SK-N-SH treated with all-trans-retinoic acid at 6 μM for 48 hours (cell line): ENCODE measurements at regions not wholly inside any gene's neighbourhood (a gene's known extent, or its start where the extent isn't known, plus 50 kb on each side); places are given as distances from the start of the nearest gene placed in this dataset.
"Not testable (repeated sequence)": the region's sequence is repeated elsewhere in the genome, so short reads cannot be mapped to it uniquely, and the experiment has no call there.

ENCODE experiments used
- ATAC-seq: fragments of 200-7000 bp; cut with Tn5 transposase; 3 replicates; pipeline ENCODE4 v1.9.1; 2020; ENCODE audit warnings: mild to moderate bottlenecking, moderate library complexity
- ARNTL ChIP-seq: fragments of 450-650 bp; formaldehyde crosslinking; IDR thresholded peaks from 2 replicates; pipeline ENCODE4 v1.5.0; 2020; ENCODE audit warnings: low read depth, mild to moderate bottlenecking, moderate library complexity, borderline replicate concordance
- BACH2 ChIP-seq: fragments of 250-450 bp; sonication (Bioruptor Pico); IDR thresholded peaks from 2 replicates; pipeline ENCODE4 v1.9.0; 2021; ENCODE audit warnings: mild to moderate bottlenecking, borderline replicate concordance
- GLIS3 ChIP-seq: fragments of 250-450 bp; sonication (Bioruptor Pico); IDR thresholded peaks from 2 replicates; pipeline ENCODE4 v1.5.0; 2020; ENCODE audit warnings: mild to moderate bottlenecking, moderate library complexity
- ISL1 ChIP-seq: fragments of 250-450 bp; sonication (Bioruptor Pico); IDR thresholded peaks from 2 replicates; pipeline ENCODE4 v2.1.2; 2022; ENCODE audit warnings: mild to moderate bottlenecking, moderate library complexity
- OSR1 ChIP-seq: fragments of 250-450 bp; sonication (Bioruptor Pico); IDR thresholded peaks from 2 replicates; pipeline ENCODE4 v1.8.0; 2022; ENCODE audit warnings: moderate library complexity, mild to moderate bottlenecking, inconsistent platforms
- PPARA ChIP-seq: fragments of 250-450 bp; sonication (Bioruptor Pico); IDR thresholded peaks from 2 replicates; pipeline ENCODE4 v1.5.0; 2020; ENCODE audit warnings: mild to moderate bottlenecking, borderline replicate concordance
- RARB ChIP-seq: fragments of 250-450 bp; sonication (Bioruptor Pico); IDR thresholded peaks from 2 replicates; pipeline ENCODE4 v1.8.0; 2021; ENCODE audit warnings: mild to moderate bottlenecking, moderate library complexity
- SNAI2 ChIP-seq: fragments of 250-450 bp; sonication (Bioruptor Pico); IDR thresholded peaks from 2 replicates; pipeline ENCODE4 v1.5.0; 2020; ENCODE audit warnings: mild to moderate bottlenecking, moderate library complexity
- TCF4 ChIP-seq: fragments of 250-450 bp; sonication (Bioruptor Pico); IDR thresholded peaks from 2 replicates; pipeline ENCODE4 v1.8.0; 2021; ENCODE audit warnings: mild to moderate bottlenecking, moderate library complexity, borderline replicate concordance
- TOX ChIP-seq: fragments of 250-450 bp; sonication (Bioruptor Pico); IDR thresholded peaks from 2 replicates; pipeline ENCODE4 v1.8.0; 2021; ENCODE audit warnings: mild to moderate bottlenecking, moderate library complexity, borderline replicate concordance
- ZC3H10 ChIP-seq: fragments of 250-450 bp; sonication (Bioruptor Pico); IDR thresholded peaks from 2 replicates; pipeline ENCODE4 v1.5.1; 2021; ENCODE audit warnings: mild to moderate bottlenecking, moderate library complexity
- ZFP3 ChIP-seq: fragments of 250-450 bp; sonication (Bioruptor Pico); IDR thresholded peaks from 2 replicates; pipeline ENCODE4 v1.5.0; 2020; ENCODE audit warnings: mild to moderate bottlenecking, moderate library complexity
- ZNF565 ChIP-seq: fragments of 450-650 bp; formaldehyde crosslinking; conservative IDR thresholded peaks from 2 replicates; pipeline ENCODE4 v1.5.0; 2020; ENCODE audit warnings: low read depth, mild to moderate bottlenecking, moderate library complexity
- ZNF70 ChIP-seq: fragments of 450-650 bp; formaldehyde crosslinking; IDR thresholded peaks from 2 replicates; pipeline ENCODE4 v1.5.0; 2020; ENCODE audit warnings: mild to moderate bottlenecking, moderate library complexity
- ZNF8 ChIP-seq: fragments of 450-650 bp; formaldehyde crosslinking; IDR thresholded peaks from 2 replicates; pipeline ENCODE4 v1.5.0; 2020; ENCODE audit warnings: mild to moderate bottlenecking, moderate library complexity
- TF ChIP-seq, protein P1 (sequence below): fragments of 250-450 bp; sonication (Bioruptor Pico); IDR thresholded peaks from 2 replicates; pipeline ENCODE4 v1.5.0; 2020; ENCODE audit warnings: mild to moderate bottlenecking, moderate library complexity
- TF ChIP-seq, protein P2 (sequence below): fragments of 250-450 bp; sonication (Bioruptor Pico); IDR thresholded peaks from 2 replicates; pipeline ENCODE4 v1.5.1; 2020; ENCODE audit warnings: low read depth, mild to moderate bottlenecking, moderate library complexity
- TF ChIP-seq, protein P3 (sequence below): fragments of 250-450 bp; sonication (Bioruptor Pico); IDR thresholded peaks from 2 replicates; pipeline ENCODE4 v1.8.0; 2020; ENCODE audit warnings: mild to moderate bottlenecking, moderate library complexity, borderline replicate concordance
- TF ChIP-seq, protein P4 (sequence below): fragments of 250-450 bp; sonication (Bioruptor Pico); IDR thresholded peaks from 2 replicates; pipeline ENCODE4 v1.5.1; 2021; ENCODE audit warnings: mild to moderate bottlenecking, moderate library complexity
- TF ChIP-seq, protein P5 (sequence below): fragments of 250-450 bp; sonication (Bioruptor Pico); IDR thresholded peaks from 2 replicates; pipeline ENCODE4 v1.8.0; 2021; ENCODE audit warnings: low read depth, mild to moderate bottlenecking, moderate library complexity, borderline replicate concordance

DNA sequence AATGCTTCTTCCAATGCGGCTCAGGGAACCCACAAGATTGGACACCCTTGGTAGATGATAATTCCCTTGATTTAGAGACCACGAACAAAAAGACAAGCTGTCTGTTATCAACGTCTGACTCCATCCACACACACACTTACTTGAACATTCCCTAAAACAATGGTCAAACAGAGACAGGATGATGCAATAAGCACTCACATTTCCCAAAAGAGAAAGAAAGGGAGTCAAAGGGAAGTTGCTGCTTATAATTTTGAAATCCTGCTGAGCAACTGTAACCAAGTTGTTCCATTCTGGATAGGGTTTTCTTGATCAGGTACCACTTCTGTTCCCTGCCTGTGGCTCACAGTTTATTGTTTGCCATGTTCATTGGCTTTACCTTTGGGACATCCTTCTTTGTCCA is 571.3 kb upstream of the CNTNAP5 start:
- TF ChIP-seq ZC3H10 (no peak), SNAI2 (CRISPR knock-in tag) (no peak), ZNF8 (no peak), ZFP3 (CRISPR knock-in tag) (no peak), TCF4 (CRISPR knock-in tag) (no peak), ZNF70 (no peak), ISL1 (CRISPR knock-in tag) (no peak), BACH2 (CRISPR knock-in tag) (no peak), GLIS3 (CRISPR knock-in tag) (no peak), TOX (CRISPR knock-in tag) (no peak)
- TF ChIP-seq, protein P1, sequence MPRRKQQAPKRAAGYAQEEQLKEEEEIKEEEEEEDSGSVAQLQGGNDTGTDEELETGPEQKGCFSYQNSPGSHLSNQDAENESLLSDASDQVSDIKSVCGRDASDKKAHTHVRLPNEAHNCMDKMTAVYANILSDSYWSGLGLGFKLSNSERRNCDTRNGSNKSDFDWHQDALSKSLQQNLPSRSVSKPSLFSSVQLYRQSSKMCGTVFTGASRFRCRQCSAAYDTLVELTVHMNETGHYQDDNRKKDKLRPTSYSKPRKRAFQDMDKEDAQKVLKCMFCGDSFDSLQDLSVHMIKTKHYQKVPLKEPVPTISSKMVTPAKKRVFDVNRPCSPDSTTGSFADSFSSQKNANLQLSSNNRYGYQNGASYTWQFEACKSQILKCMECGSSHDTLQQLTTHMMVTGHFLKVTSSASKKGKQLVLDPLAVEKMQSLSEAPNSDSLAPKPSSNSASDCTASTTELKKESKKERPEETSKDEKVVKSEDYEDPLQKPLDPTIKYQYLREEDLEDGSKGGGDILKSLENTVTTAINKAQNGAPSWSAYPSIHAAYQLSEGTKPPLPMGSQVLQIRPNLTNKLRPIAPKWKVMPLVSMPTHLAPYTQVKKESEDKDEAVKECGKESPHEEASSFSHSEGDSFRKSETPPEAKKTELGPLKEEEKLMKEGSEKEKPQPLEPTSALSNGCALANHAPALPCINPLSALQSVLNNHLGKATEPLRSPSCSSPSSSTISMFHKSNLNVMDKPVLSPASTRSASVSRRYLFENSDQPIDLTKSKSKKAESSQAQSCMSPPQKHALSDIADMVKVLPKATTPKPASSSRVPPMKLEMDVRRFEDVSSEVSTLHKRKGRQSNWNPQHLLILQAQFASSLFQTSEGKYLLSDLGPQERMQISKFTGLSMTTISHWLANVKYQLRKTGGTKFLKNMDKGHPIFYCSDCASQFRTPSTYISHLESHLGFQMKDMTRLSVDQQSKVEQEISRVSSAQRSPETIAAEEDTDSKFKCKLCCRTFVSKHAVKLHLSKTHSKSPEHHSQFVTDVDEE (CRISPR knock-in tag): no peak
- TF ChIP-seq, protein P2, sequence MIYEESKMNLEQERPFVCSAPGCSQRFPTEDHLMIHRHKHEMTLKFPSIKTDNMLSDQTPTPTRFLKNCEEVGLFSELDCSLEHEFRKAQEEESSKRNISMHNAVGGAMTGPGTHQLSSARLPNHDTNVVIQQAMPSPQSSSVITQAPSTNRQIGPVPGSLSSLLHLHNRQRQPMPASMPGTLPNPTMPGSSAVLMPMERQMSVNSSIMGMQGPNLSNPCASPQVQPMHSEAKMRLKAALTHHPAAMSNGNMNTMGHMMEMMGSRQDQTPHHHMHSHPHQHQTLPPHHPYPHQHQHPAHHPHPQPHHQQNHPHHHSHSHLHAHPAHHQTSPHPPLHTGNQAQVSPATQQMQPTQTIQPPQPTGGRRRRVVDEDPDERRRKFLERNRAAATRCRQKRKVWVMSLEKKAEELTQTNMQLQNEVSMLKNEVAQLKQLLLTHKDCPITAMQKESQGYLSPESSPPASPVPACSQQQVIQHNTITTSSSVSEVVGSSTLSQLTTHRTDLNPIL (CRISPR knock-in tag): no peak
- no peak for ATAC-seq

DNA sequence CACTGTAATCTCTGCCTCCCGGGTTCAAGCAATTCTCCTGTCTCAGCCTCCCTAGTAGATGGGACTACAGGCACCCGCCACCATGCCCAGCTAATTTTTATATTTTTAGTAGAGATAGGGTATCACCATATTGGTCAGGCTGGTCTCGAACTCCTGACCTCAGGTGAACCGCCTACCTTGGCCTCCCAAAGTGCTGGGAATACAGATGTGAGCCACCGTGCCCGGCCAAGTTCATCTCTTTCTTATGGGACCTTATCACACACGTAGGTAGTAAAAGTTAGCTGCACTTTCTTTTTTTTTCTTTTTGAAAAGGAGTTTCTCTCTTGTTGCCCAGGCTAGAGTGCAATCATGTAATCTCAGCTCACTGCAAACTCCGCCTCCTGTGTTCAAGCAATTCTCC is 569.9 kb upstream of the CNTNAP5 start:
- ATAC-seq: not testable (repeated sequence)

DNA sequence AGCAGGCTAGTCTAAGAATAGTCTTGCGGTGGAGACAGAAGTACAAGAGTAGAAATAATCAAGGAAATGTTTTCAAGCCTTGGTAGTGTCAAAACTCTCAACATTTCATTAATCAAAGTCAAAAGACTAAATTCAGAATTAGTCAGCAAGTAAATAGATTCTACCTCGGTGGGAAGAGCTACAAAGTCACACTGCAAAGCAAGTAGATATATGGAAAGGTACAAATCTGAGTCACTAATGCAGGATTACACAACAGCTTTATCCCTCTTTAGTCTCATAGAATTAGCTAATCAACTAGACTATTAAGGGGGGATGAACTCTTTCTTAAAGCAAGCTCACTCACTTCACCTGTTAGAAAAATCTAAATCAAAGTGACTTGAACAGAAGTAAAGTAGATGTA is 568.7 kb upstream of the CNTNAP5 start:
- TF ChIP-seq ARNTL (CRISPR knock-in tag) (no peak), ZNF70 (no peak), ZNF8 (no peak), ISL1 (CRISPR knock-in tag) (no peak), TCF4 (CRISPR knock-in tag) (no peak), OSR1 (CRISPR knock-in tag) (no peak), PPARA (CRISPR knock-in tag) (no peak), GLIS3 (CRISPR knock-in tag) (no peak), BACH2 (CRISPR knock-in tag) (no peak), ZNF565 (CRISPR knock-in tag) (no peak), RARB (no peak)
- TF ChIP-seq, protein P2 (CRISPR knock-in tag): no peak
- TF ChIP-seq, protein P3, sequence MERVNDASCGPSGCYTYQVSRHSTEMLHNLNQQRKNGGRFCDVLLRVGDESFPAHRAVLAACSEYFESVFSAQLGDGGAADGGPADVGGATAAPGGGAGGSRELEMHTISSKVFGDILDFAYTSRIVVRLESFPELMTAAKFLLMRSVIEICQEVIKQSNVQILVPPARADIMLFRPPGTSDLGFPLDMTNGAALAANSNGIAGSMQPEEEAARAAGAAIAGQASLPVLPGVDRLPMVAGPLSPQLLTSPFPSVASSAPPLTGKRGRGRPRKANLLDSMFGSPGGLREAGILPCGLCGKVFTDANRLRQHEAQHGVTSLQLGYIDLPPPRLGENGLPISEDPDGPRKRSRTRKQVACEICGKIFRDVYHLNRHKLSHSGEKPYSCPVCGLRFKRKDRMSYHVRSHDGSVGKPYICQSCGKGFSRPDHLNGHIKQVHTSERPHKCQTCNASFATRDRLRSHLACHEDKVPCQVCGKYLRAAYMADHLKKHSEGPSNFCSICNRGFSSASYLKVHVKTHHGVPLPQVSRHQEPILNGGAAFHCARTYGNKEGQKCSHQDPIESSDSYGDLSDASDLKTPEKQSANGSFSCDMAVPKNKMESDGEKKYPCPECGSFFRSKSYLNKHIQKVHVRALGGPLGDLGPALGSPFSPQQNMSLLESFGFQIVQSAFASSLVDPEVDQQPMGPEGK: no peak
- TF ChIP-seq, protein P4, sequence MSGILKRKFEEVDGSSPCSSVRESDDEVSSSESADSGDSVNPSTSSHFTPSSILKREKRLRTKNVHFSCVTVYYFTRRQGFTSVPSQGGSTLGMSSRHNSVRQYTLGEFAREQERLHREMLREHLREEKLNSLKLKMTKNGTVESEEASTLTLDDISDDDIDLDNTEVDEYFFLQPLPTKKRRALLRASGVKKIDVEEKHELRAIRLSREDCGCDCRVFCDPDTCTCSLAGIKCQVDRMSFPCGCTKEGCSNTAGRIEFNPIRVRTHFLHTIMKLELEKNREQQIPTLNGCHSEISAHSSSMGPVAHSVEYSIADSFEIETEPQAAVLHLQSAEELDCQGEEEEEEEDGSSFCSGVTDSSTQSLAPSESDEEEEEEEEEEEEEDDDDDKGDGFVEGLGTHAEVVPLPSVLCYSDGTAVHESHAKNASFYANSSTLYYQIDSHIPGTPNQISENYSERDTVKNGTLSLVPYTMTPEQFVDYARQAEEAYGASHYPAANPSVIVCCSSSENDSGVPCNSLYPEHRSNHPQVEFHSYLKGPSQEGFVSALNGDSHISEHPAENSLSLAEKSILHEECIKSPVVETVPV (CRISPR knock-in tag): no peak
- TF ChIP-seq, protein P5, sequence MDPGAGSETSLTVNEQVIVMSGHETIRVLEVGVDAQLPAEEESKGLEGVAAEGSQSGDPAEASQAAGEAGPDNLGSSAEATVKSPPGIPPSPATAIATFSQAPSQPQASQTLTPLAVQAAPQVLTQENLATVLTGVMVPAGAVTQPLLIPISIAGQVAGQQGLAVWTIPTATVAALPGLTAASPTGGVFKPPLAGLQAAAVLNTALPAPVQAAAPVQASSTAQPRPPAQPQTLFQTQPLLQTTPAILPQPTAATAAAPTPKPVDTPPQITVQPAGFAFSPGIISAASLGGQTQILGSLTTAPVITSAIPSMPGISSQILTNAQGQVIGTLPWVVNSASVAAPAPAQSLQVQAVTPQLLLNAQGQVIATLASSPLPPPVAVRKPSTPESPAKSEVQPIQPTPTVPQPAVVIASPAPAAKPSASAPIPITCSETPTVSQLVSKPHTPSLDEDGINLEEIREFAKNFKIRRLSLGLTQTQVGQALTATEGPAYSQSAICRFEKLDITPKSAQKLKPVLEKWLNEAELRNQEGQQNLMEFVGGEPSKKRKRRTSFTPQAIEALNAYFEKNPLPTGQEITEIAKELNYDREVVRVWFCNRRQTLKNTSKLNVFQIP (CRISPR knock-in tag): no peak
- no peak for ATAC-seq
